Activated T-helper 1 cell treated with anti-CD3 and anti-CD28 coated beads, Interleukin-12 subunit alpha, Interleukin-12 subunit beta, Interleukin-2, Interleukin-4 antibody, amounts not matched to agents 30 ng/mL and 10 ng/mL and 1 ng/mL, durations not matched to agents 14 hours and 24 hours and 36 hours (primary cell): ENCODE measurements at regions not wholly inside any gene's neighbourhood (a gene's known extent, or its start where the extent isn't known, plus 50 kb on each side); places are given as distances from the start of the nearest gene placed in this dataset.
A peak's percentile ranks its signal among the peaks of the same experiment; 100 is the strongest.

Experiments used
- DNase-seq: peaks from one replicate; pipeline ENCODE4 v3.0.0; 2021; ENCODE audit warnings: low spot score
- H3K27ac Mint-ChIP-seq: one replicate; pipeline ENCODE4 v1.8.0; 2021; ENCODE audit warnings: mild to moderate bottlenecking, mixed read lengths
- H3K27me3 Mint-ChIP-seq: one replicate; pipeline ENCODE4 v1.8.0; 2022; ENCODE audit warnings: mild to moderate bottlenecking, moderate library complexity, mixed read lengths; ENCODE audit not compliant: insufficient read depth
- H3K36me3 Mint-ChIP-seq: one replicate; pipeline ENCODE4 v1.8.0; 2021; ENCODE audit warnings: low read depth, mixed read lengths
- H3K4me1 Mint-ChIP-seq: one replicate; pipeline ENCODE4 v1.8.0; 2021; ENCODE audit warnings: low read depth, mixed read lengths
- H3K4me3 Mint-ChIP-seq: one replicate; pipeline ENCODE4 v1.8.0; 2021; ENCODE audit warnings: mild to moderate bottlenecking, moderate library complexity, mixed read lengths
- H3K9me3 Mint-ChIP-seq: one replicate; pipeline ENCODE4 v1.8.0; 2021; ENCODE audit warnings: mixed read lengths
- intact Hi-C: fragments of 100-400 bp; cut with micrococcal nuclease; formaldehyde crosslinking; loops from one replicate; pipeline ENCODE4 v1.15.1; 2024

DNA sequence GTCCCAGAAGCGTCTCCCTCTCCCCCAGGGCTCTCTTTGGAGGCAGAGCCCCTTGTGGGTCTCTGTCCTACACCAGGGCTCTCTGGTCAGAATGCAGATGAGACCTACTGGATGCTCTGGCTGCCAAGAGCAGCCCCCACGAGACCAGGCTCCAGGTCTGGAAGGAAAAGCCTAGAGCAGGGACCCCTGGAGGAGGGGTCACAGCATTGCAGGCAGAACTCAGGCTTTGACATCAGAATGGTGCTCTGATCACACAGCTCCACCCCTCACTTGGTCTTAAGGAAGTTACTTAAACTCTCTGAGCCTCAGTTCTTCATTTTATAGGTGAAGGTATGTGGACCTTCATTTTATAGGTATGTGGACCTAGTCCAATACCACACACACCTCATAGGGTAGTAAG, 83.1 kb downstream of the ARL6IP4 start:
- Mint-ChIP-seq H3K9me3 (no peaks in the 10 kb centered on the region), H3K36me3 (no peaks in the 10 kb centered on the region)

DNA sequence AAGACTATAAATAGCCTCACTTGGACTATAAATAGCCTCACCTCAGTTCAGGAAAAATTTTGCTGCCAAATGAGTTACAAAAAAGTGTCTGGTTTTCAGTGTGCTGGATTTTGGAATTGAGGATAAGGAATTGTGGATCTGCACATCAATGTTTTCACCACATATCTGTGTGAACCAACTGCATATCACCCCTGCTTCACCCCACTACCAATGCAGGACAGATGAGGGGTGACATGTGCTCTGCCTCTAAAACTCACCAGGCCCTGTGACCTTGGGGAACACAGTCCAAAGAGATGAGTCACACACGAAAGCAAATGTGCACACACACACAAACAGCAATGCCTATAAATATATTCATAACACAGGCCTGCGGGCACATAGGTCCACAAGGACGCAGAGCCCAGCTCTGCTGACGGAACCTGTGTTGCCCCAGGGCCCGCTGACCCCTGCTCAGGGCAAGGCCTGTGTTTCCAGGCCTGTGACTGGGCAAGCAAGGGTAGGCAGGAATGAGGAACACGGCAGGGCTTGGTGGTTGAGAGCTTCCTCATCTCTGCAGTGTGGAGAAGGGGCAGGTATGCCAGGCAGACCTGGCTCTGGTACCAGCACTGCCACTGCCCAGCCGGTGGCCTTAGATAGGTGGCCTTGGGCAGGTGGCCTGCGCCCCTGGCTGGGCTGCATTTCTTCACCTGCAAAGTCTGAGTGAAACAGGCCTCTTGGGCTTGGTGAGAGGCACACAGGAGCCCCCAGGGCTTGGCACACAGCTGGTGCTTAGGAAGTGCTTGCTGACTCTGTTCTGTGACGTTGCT, 82.4 kb downstream of the ARL6IP4 start:
- H3K36me3 Mint-ChIP-seq: no peaks in the 10 kb centered on the region
- H3K27ac Mint-ChIP-seq: peak overlapping the region; percentile 44
- intact Hi-C loops: no loop called here
- H3K4me1 Mint-ChIP-seq: peaks cover 20% of the 10 kb centered on the region
- H3K27me3 Mint-ChIP-seq: no peaks in the 10 kb centered on the region
- no peak overlapping the region for H3K4me3 Mint-ChIP-seq
- no peak for DNase-seq
- H3K9me3 Mint-ChIP-seq: no peaks in the 10 kb centered on the region

More for the DNA sequence above, 83.1 kb downstream of the ARL6IP4 start:
- Mint-ChIP-seq H3K27ac (no peak overlapping the region), H3K4me1 (peaks cover 20% of the 10 kb centered on the region), H3K4me3 (no peak overlapping the region), H3K27me3 (no peaks in the 10 kb centered on the region)
- intact Hi-C loops: no loop called here
- no peak for DNase-seq

DNA sequence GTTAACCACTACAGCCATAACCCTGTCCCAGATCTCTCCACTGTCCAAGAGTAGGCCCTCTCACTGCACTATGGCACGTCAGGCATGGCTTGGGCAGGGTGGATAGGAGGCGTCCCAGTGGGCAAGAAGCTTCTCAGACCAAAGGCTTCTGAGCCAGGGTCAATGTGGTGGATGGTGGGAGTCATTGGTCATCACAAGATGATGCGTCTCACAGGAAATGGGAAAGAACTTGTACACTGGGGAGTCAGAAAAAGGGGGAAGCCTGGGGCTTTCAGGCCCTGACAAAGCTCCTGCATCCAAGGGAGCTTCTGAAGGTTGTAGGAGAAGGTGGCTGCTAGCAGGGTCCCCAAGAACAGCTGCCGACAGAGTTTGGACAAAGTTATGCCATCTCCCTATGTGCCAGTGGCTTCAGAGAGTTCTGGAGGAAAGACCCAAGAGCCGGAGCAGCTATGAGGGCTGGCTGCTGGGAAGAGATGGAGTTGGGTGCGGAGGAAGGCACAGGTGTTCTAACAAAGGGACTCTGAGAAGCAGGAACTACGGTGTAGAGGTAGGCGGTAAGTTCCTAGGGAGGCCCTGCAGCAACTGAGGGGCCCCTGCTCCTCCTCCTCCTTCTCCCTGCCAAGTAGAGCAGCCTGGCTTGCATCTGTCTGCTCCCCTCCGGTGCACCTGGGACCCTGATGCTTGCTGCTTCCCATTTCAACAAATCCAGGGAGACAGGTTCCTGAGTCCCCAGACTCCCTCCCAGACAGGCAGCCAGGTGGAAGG, 81.1 kb downstream of the ARL6IP4 start:
- Mint-ChIP-seq H3K27me3 (no peaks in the 10 kb centered on the region), H3K9me3 (no peaks in the 10 kb centered on the region), H3K36me3 (no peaks in the 10 kb centered on the region), H3K4me3 (no peak overlapping the region), H3K4me1 (peaks cover 20% of the 10 kb centered on the region), H3K27ac (no peak overlapping the region)
- intact Hi-C loops: no loop called here
- DNase-seq: no peak

DNA sequence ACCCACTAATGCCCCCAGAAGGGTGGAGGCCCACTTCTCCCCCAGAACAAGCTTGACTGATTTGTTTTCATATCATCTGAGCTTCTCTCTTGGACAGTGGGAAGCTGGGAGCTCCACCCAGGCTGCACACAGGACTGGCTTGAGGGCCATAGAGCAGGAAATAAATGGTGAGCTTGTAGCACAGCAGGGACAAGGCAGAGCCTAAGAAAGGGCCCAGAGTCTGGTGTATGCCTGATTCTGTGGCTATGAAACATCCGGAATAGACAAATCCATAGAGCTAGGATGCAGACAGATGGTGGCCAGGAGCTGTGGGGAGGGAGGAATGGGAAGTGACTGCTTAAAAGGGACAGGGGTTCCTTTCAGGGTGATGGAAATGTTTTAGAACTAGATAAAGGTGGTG, 79.0 kb downstream of the ARL6IP4 start:
- Mint-ChIP-seq H3K4me1 (peaks cover 8% of the 10 kb centered on the region), H3K9me3 (no peaks in the 10 kb centered on the region), H3K36me3 (no peaks in the 10 kb centered on the region), H3K27me3 (no peaks in the 10 kb centered on the region), H3K4me3 (no peak overlapping the region), H3K27ac (no peak overlapping the region)
- intact Hi-C loops: no loop called here
- no peak for DNase-seq

DNA sequence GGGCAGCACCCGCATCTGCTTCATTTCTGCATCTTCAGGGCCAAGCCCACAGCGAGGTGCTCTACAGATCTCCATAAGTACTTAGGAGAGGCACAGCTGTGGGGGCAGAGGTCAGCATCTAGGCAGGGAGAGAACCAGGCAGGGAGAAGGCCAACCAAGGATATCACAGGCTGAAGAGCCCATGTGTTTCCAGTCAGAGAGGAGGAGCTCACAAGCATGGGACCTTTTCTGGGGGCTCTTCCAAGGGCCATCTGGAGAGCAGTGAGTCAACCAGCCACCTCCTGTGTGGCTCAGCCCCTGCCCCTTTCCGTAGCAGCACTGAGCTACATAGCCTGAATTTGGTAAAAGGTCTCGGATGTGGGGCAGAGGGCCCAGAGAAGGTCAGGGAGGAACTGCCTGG, 78.5 kb downstream of the ARL6IP4 start:
- Mint-ChIP-seq H3K9me3 (no peaks in the 10 kb centered on the region), H3K4me1 (peaks cover 8% of the 10 kb centered on the region), H3K27ac (no peak overlapping the region), H3K4me3 (no peak overlapping the region), H3K27me3 (no peaks in the 10 kb centered on the region), H3K36me3 (no peaks in the 10 kb centered on the region)
- intact Hi-C loops: no loop called here
- DNase-seq: no peak

DNA sequence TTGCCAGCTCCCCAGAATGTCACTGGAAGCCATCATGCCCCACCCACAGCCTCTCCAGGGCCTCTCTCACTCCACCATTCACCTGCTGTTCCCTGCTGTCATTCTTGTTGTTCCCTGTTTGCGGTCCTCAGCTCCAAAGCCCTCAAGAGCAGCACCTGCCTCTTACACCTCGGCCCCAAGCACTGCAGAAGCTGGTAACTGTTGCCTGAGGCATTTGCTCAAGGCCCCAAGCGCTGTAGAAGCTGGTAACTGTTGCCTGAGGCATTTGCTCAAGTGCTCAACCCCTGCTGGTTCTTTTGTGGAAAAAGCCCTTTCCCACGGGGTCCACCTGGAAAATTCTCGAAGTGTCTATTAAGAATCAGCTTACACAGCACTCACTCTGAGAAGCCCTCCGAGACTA, 78.0 kb downstream of the ARL6IP4 start:
- Mint-ChIP-seq H3K4me1 (peaks cover 8% of the 10 kb centered on the region), H3K27me3 (no peaks in the 10 kb centered on the region), H3K4me3 (no peak overlapping the region), H3K9me3 (no peaks in the 10 kb centered on the region), H3K27ac (no peak overlapping the region), H3K36me3 (no peaks in the 10 kb centered on the region)
- intact Hi-C loops: no loop called here
- DNase-seq: no peak

DNA sequence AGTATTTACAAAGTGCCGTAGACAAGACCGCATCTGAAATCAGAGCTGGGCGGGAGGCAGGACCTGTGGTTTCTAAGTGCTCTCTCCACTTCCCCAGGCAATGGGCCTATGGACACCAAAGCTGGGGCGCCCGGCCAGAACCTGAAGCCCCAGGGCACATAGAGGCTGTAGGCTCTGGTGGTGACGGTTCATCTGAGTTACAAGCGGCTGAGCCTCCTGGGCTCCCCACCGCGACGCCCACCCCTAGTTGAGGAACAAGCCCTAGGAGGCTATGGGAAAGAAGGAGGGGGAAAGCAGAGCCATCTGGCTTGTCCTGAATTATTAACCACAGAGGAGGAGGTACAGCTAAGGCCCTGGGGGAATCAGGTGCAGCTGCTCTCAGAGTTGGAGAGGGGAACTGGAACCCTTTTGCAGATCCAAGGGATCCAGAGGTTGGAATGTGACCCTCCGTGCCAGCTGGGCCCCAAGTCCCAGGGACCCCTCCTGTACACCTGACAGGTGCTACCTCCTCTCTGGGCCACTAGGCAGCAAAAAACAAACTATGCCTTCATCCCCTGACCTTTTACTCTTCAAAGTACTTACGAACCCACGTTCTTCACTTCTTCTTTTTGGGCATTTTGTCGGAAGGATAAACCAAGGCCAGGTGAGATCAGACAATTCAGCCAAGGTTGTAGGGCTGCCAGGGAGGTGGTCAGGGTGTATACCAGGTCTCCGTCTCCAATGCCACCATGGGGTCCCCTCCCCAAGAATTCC, 77.2 kb downstream of the ARL6IP4 start:
- H3K9me3 Mint-ChIP-seq: no peaks in the 10 kb centered on the region
- H3K36me3 Mint-ChIP-seq: no peaks in the 10 kb centered on the region
- H3K4me3 Mint-ChIP-seq: no peak overlapping the region
- H3K27ac Mint-ChIP-seq: no peak overlapping the region
- H3K4me1 Mint-ChIP-seq: peaks cover 7% of the 10 kb centered on the region
- intact Hi-C loops: no loop called here
- no peak for DNase-seq
- no peaks in the 10 kb centered on the region for H3K27me3 Mint-ChIP-seq

DNA sequence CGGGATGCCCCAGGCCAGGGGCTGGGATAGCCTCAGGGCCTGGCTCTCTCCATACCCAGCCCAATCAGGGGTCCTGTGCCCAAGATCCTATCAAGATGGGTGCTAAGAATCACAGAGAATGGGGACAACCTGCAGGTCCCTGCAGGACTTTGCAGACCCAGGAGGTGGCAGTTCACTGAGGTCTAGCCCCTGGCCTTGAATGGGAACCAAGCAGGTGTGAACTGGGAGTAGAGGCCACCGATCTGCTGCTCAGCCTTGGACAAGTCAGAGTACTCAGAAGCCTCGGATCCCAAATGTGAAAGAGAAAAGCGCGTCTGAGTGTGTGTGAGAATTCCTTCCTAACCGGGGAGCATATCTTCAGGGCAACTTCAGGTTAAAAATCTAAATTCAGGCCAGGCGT, 76.2 kb downstream of the ARL6IP4 start:
- DNase-seq: no peak
- no peaks in the 10 kb centered on the region for H3K36me3 Mint-ChIP-seq
- H3K9me3 Mint-ChIP-seq: no peaks in the 10 kb centered on the region
- no peak overlapping the region for H3K4me3 Mint-ChIP-seq
- no peaks in the 10 kb centered on the region for H3K4me1 Mint-ChIP-seq
- no peak overlapping the region for H3K27ac Mint-ChIP-seq
- intact Hi-C loops: no loop called here
- no peaks in the 10 kb centered on the region for H3K27me3 Mint-ChIP-seq

DNA sequence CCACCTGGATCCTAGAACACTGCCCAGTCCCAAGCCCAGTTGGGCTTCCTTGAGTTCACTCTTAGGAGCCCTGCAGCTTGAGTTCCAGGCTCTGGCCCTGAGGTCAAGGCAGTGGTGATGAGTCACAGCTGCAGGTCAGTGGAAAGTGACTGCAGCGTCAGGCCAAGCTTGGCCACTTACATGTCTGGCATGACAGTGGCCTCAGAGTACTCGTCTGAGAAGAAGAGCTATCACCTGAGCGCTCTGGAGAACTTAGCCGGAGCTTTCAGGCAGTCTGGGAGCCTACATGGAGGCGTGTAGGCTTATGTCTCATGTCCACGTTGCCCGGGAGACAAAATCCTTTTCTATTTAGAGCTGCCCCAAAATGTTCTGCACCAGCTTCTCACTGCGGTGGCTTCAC, 75.6 kb downstream of the ARL6IP4 start:
- H3K9me3 Mint-ChIP-seq: no peaks in the 10 kb centered on the region
- H3K36me3 Mint-ChIP-seq: no peaks in the 10 kb centered on the region

DNA sequence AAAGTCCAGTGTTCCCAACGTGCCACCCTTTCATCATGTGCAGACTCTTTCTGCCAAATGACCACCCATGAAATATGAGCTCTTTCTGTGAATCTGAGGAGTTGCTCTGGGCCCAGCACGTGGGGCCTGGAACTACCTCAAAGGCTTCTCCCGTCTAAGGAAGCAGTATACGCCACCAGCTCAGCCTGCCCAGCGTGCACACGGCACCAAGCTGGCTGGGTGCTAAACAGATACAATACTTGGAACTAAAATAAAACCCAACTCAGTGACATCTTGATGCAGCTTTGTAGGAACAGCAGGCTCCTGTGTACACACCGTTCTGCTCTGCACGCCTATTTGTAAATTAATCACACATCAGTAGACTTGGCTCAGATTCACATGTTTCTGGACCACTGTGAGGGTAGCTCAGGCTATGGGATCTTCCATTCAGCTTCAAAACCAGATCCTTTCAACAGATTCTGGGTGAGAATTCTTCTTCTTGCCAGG, 74.8 kb downstream of the ARL6IP4 start:
- Mint-ChIP-seq H3K4me3 (no peak overlapping the region), H3K36me3 (no peaks in the 10 kb centered on the region), H3K4me1 (peaks cover 8% of the 10 kb centered on the region), H3K9me3 (no peaks in the 10 kb centered on the region), H3K27ac (no peak overlapping the region), H3K27me3 (peaks cover 2% of the 10 kb centered on the region)
- DNase-seq: no peak
- intact Hi-C loops: no loop called here

More for the DNA sequence above, 75.6 kb downstream of the ARL6IP4 start:
- Mint-ChIP-seq H3K27me3 (peaks cover 2% of the 10 kb centered on the region), H3K27ac (no peak overlapping the region), H3K4me3 (no peak overlapping the region), H3K4me1 (peaks cover under 1% of the 10 kb centered on the region)
- no peak for DNase-seq
- intact Hi-C loops: no loop called here

DNA sequence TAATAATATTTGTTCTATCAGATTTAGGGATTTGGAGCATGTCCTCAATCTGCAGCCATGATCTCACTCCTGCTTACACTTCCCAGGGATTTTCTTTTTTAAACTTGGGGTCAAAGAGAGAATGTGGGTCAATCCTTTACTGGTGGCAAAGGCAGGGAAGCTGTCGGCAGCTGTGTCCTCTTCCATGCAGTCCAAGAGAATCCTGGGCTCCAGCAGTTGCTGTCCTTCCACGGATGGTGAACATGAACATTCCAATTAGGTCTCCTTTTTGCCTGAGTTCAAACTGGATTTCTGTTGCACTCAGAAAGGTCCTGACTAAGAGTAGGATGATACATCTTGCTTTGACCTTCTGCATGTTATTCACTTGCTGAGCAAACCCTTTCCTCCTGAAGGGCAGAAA, 73.9 kb downstream of the ARL6IP4 start:
- no peak for DNase-seq
- no peaks in the 10 kb centered on the region for H3K9me3 Mint-ChIP-seq
- H3K36me3 Mint-ChIP-seq: no peaks in the 10 kb centered on the region
- H3K27ac Mint-ChIP-seq: no peak overlapping the region
- peaks cover 2% of the 10 kb centered on the region for H3K27me3 Mint-ChIP-seq
- no peak overlapping the region for H3K4me3 Mint-ChIP-seq
- intact Hi-C loops: no loop called here
- peaks cover 12% of the 10 kb centered on the region for H3K4me1 Mint-ChIP-seq

DNA sequence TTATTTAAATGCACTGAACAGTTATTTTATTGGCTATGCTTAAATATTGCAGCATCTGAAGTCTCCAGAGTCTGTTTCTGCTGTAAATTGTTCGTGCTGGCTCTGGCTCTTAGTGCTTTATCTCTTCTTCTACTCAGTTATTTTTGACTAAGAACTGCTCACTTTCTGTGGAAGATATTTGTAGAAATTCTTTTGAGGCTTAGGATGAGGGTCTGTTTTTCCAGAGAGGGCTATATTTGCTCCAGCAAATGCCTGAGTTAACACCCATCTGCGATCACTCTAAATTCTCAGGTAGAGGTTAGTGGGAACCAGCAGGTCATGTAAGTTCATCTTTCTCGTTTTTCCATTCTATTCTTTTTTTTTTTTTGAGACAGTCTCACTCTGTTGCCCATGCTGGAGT, 71.1 kb downstream of the ARL6IP4 start:
- Mint-ChIP-seq H3K27ac (no peak overlapping the region), H3K4me1 (peaks cover 17% of the 10 kb centered on the region), H3K4me3 (no peak overlapping the region), H3K9me3 (no peaks in the 10 kb centered on the region), H3K36me3 (peaks cover 1% of the 10 kb centered on the region), H3K27me3 (peaks cover 2% of the 10 kb centered on the region)
- intact Hi-C loops: no loop called here
- DNase-seq: no peak

DNA sequence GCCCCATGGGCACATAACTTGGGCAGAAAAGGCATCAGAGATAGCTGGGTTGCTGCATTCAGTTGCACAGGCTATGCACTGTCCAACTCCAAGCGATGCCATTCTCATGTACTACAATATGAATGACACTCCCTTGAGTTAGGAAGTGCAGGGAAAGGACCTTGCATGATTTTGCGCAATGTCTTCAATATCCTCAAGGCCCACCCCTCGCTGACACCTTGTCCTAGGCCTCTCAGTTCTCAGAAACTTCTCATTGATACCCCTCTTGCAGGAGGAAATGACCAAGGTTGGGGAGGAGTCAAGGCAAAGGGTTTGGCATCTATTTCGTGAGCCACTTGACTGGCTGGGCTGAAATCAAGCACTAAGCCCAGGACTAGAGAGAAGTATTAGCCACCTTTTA, 70.4 kb downstream of the ARL6IP4 start:
- H3K4me3 Mint-ChIP-seq: no peak overlapping the region
- no peaks in the 10 kb centered on the region for H3K9me3 Mint-ChIP-seq
- no peak for DNase-seq
- H3K4me1 Mint-ChIP-seq: peaks cover 17% of the 10 kb centered on the region
- peaks cover 1% of the 10 kb centered on the region for H3K36me3 Mint-ChIP-seq
- H3K27me3 Mint-ChIP-seq: peaks cover 2% of the 10 kb centered on the region
- intact Hi-C loops: no loop called here
- no peak overlapping the region for H3K27ac Mint-ChIP-seq
